Stimulated activated CD4-positive, alpha-beta T cell treated with anti-CD3 and anti-CD28 coated beads, Interleukin-15, amount 100 ng/mL, for 1 hour (primary cell): ENCODE measurements at regions not wholly inside any gene's neighbourhood (a gene's known extent, or its start where the extent isn't known, plus 50 kb on each side); places are given as distances from the start of the nearest gene placed in this dataset.
"Not testable (repeated sequence)": the region's sequence is repeated elsewhere in the genome, so short reads cannot be mapped to it uniquely, and the experiment has no call there.

Experiments used
- DNase-seq, 2 donors: peaks; one replicate each; pipeline ENCODE4 v3.0.0-alpha.2; 2020; ENCODE audit warnings: low read depth in 1 of 2, low spot score in 1 of 2

- no peak for DNase-seq
These were observed 71.8 kb upstream of the SAMSN1 start for GRCh38 chr21:14617871-14618270.

GRCh38 chr21:14617040-14617393 is 70.9 kb upstream of the SAMSN1 start:
- no peak for DNase-seq

GRCh38 chr21:14616380-14617039 is 70.4 kb upstream of the SAMSN1 start:
- no peak for DNase-seq

GRCh38 chr21:14615359-14615974 is 69.4 kb upstream of the SAMSN1 start:
- no peak for DNase-seq

DNA sequence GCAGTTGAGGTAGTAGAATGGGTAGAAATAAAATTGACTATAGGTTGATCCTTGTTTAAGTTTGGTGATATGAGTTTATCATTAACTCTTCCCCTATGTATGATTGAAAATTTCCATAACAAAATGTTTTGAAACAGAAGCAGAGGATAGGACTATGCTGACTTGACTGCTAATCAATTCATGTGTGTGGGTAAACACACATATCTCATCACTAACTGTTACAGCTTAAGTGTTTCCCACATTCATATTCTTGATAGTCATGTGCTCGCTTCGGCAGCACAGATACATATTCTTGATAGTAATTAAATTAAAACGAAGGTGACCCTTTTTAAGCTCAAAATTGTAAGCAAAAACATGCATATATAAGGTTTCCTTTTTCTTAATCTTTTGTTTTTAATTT is 68.2 kb upstream of the SAMSN1 start:
- DNase-seq, result no peak

DNA sequence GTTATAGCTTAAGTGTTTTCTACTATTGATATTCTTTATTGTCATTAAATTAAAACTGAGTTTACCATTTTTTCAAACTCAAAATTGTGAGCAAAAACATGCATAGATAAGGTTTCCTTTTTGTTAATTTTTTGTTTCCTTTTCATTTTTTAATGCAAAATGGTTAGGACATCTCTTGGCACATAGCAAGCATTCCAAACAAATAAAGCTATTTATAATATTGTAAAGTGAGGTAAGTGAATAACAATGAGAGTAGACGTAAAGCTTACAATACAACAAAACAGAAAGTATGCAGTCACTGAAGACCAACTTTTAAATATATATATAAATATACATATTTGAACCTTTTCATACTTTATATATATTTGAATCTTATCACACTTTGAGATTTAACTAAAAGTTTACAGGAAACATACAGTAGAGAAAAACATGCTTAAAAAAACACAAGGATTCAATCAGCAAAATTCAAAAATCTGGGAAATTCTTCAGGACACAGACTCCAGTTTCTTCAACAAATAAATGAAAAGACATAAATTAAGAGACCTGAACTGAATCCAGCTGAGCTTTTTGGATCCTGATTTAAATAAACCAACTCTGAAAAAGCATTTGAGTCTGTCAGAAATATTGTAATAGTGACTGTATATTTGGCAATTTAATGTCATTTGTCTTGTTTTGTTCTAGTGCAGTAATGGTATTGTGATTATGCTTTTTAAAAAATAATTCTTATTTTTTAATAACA is 67.5 kb upstream of the SAMSN1 start:
- DNase-seq, result no peak

- not testable (repeated sequence) for DNase-seq
These were observed 64.0 kb upstream of the SAMSN1 start for GRCh38 chr21:14610119-14610518.

GRCh38 chr21:14609274-14609673 is 63.2 kb upstream of the SAMSN1 start:
- no peak for DNase-seq

- no peak for DNase-seq
These were observed 61.1 kb upstream of the SAMSN1 start for GRCh38 chr21:14607262-14607661.

GRCh38 chr21:14603202-14603601 is 57.1 kb upstream of the SAMSN1 start:
- DNase-seq, result no peak

DNA sequence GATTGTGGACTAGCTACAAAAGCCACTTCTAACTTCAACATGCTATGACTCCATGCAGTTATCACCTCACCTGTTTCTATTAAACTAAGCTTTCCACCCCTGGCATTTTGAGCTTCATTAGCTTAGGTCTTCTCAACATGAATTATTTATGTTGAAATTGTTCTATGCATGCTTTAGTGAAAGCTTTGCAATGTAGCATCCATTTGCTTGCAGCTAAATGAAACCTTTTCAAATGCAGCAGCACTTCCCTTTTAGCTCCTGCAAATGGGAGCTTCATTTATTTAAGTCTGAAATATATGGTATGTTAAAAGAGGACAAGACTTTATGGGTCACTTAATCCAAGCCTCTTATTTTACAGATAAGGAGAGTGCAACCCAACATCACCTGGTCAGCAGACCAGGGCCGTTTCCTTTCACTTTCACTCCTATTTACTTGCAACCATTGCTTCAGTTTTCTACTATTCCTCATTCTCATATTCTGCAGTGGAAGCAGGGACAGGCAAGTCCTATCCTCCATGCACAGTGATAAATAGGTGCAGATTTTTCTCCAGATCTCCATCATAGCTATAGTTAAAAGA is 56.4 kb upstream of the SAMSN1 start:
- DNase-seq, result no peak

DNA sequence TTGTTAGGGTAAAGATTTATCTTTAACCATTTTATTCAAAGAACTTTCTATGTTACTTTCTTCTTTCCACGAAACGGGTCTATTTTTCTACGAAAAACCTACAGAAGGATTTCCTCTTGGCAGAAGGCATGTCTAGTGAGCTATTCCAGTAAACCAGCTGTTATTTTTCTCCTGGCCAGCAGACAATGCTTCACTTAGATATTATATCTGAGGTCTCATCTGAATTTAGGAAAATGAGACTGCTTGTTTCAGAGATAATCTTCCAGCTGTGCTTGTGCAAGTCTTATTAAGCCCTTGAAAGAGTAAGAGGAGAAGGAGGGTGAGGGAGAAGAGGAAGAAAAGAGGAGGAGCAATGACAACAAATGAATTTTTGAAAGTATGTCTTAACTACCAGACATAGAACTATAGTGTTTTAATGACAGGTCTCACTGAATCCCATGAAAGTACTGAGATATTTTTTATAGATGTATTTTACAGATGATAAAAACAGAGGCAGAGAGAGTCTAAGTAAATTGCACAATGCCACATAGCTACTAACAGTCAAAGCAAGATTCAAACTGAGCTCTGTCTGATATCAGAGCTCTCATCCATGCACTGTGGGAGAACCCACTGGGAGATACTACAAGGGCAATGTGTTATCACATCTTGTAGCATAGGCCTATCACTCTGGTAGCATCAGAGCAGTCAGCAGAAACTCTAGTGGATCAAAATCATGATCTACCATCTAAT is 54.6 kb upstream of the SAMSN1 start:
- no peak for DNase-seq

DNA sequence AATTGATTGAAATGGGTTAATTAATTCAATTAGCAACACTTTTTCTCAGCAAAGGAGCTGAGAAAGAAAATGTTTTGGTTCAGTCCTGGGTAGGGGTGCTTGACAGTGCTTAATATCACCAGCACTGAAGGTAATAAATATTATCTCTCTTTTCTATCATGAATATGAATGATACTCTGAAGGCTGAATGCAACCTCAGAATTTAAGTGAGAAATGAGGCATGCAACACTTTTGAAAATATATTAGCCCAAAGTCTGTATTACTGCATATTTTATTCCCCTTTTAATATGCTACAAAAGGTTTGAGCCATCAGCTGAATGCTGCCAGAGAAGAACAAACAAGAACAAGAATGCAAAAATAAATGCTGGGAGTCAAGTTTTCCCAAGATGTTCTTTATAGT is 52.0 kb upstream of the SAMSN1 start:
- DNase-seq, result no peak
